Left lung (tissue), 4 donors: ENCODE measurements at regions not wholly inside any gene's neighbourhood (a gene's known extent, or its start where the extent isn't known, plus 50 kb on each side); places are given as distances from the start of the nearest gene placed in this dataset.

Experiments used
- ATAC-seq: fragments of 200-7000 bp; cut with Tn5 transposase; one replicate; pipeline ENCODE4 v1.9.1; 2020; ENCODE audit warnings: moderate library complexity
- DNase-seq, 4 donors: peaks; one replicate each; pipeline ENCODE4 v3.0.0-alpha.2; 2013 to 2020
- H3K27ac ChIP-seq, 2 donors: fragments of 200-600 bp; sonication (generic) in 1 of 2; one replicate each; pipeline versions ENCODE4 v1.5.0 to v1.8.0; 2020 to 2021
- H3K27me3 ChIP-seq, 2 donors: fragments of 200-600 bp; sonication (generic) in 1 of 2; one replicate each; pipeline versions ENCODE4 v1.5.0 to v1.8.0; 2020 to 2021
- H3K36me3 ChIP-seq, 2 donors: fragments of 200-600 bp; sonication (generic) in 1 of 2; one replicate each; pipeline versions ENCODE4 v1.5.0 to v1.8.0; 2020 to 2021
- H3K4me1 ChIP-seq, 2 donors: fragments of 200-600 bp; one replicate each; pipeline ENCODE4 v1.8.0; 2021
- H3K4me3 ChIP-seq, 2 donors: fragments of 200-600 bp; sonication (generic) in 1 of 2; one replicate each; pipeline versions ENCODE4 v1.5.0 to v1.8.0; 2020 to 2021; ENCODE audit warnings: mild to moderate bottlenecking in 1 of 2
- H3K9me3 ChIP-seq, 2 donors: fragments of 200-600 bp; sonication (generic) in 1 of 2; one replicate each; pipeline versions ENCODE4 v1.5.0 to v1.8.0; 2020 to 2021
- intact Hi-C, 2 donors: fragments of 100-400 bp; cut with DNase I; formaldehyde crosslinking; loops; one replicate each; pipeline versions ENCODE4 v1.11.2 to v1.14.2; 2022
- TF ChIP-seq, protein P1 (sequence below), 2 donors: fragments of 200-600 bp; sonication (generic) in 1 of 2; IDR thresholded peaks; one replicate each; pipeline versions ENCODE4 v1.5.0 to v1.8.0; 2021; ENCODE audit warnings: antibody characterized with exemption in 2 of 2
- donor health status: DM: no; HTN: yes; CAD: no.
- donor health status: DM: no; HTN: no; CAD: no.

DNA sequence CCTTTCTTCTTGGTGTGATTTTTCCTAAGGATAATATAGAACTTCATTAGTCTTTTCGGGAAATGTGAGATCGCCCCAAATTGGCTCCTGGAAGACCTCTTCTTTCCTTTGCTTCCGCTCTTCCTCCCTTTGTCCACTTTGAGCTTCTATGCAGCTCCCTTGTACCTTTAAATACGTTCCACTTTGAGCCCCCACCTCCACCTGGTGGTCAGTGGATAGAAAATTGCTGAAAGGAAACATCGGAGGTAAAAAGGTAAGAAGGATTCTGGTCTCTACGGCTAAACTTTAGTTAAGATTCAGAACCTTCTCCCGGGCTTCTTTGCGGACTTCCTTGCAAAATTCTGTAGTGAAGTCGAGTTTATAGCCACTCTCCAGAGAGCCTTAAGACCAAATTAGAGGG is 55.0 kb upstream of the TM9SF2 start:
- no peak for DNase-seq
- intact Hi-C loops, result loop anchor here in 1 of 2 donors (10.0 kb wide), 2 partner anchors 79 to 169 kb away; no protein-coding TSS in a partner anchor

DNA sequence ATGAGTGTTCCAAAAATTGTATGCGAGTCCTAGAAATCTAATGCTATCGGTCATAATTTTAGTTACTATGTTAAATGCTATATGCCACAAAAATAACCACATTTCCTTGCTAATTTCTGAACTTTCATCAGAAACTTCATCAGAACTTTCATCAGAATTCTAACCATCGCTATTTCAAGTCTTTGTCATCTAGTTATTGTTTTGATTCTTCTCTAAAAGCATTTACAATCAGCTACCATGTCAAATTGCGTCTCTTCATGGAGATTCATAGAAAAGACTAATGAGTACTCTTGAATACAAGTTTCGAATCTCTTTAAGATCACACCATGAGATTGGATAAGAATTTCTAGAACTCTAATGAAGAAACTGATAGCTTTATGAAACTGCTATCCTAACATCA is 52.7 kb upstream of the TM9SF2 start:
- Histone ChIP-seq H3K4me3 (no peak overlapping the region), H3K36me3 (no peaks in the 10 kb centered on the region), H3K27me3 (no peaks in the 10 kb centered on the region), H3K27ac (no peak overlapping the region), H3K4me1 (no peaks in the 10 kb centered on the region), H3K9me3 (no peaks in the 10 kb centered on the region)
- no peak for DNase-seq
- TF ChIP-seq, protein P1, sequence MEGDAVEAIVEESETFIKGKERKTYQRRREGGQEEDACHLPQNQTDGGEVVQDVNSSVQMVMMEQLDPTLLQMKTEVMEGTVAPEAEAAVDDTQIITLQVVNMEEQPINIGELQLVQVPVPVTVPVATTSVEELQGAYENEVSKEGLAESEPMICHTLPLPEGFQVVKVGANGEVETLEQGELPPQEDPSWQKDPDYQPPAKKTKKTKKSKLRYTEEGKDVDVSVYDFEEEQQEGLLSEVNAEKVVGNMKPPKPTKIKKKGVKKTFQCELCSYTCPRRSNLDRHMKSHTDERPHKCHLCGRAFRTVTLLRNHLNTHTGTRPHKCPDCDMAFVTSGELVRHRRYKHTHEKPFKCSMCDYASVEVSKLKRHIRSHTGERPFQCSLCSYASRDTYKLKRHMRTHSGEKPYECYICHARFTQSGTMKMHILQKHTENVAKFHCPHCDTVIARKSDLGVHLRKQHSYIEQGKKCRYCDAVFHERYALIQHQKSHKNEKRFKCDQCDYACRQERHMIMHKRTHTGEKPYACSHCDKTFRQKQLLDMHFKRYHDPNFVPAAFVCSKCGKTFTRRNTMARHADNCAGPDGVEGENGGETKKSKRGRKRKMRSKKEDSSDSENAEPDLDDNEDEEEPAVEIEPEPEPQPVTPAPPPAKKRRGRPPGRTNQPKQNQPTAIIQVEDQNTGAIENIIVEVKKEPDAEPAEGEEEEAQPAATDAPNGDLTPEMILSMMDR (IDR thresholded peaks at IDR 0.05), result no peak
- ATAC-seq, result no peak
- intact Hi-C loops, result loop anchor here in 1 of 2 donors (10.0 kb wide), 2 partner anchors 76 to 166 kb away; no protein-coding TSS in a partner anchor

More for the DNA sequence above, 55.0 kb upstream of the TM9SF2 start:
- Histone ChIP-seq H3K27ac (no peak overlapping the region), H3K36me3 (no peaks in the 10 kb centered on the region), H3K27me3 (peaks cover 0 to 7% of the 10 kb centered on the region in 2 donors), H3K4me1 (no peaks in the 10 kb centered on the region), H3K9me3 (no peaks in the 10 kb centered on the region), H3K4me3 (no peak overlapping the region)
- no peak for ATAC-seq
- TF ChIP-seq, protein P1 (IDR thresholded peaks at IDR 0.05), result no peak

DNA sequence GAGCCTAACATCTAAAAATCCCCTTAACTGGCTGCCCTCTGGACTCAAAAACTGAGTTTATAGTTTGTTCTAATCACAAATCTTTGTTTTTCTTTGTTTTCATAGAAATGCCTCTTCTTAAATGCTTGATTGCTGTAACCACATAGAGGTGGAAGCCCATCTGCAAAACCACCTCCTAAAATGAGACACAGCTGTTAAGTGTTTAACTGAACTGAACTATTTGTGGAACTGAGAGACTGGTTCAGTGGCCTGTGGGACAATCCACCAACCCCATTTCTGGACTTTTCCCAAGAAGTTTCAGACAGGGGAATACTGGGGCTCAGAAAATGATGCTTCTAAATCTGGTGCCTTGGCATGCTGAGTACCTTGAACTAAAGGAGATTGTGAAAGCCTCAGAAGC is 50.9 kb upstream of the TM9SF2 start:
- H3K27ac ChIP-seq, result no peak overlapping the region
- DNase-seq, result no peak
- intact Hi-C loops, result no loop called here
- no peaks in the 10 kb centered on the region for H3K27me3 ChIP-seq
- H3K9me3 ChIP-seq, result peaks cover 0 to 5% of the 10 kb centered on the region in 2 donors
- TF ChIP-seq, protein P1 (IDR thresholded peaks at IDR 0.05), result no peak
- no peak overlapping the region for H3K4me3 ChIP-seq
- H3K4me1 ChIP-seq, result no peaks in the 10 kb centered on the region
- no peaks in the 10 kb centered on the region for H3K36me3 ChIP-seq
- no peak for ATAC-seq
